Right cardiac atrium (tissue), 5 donors: ENCODE measurements at regions not wholly inside any gene's neighbourhood (a gene's known extent, or its start where the extent isn't known, plus 50 kb on each side); places are given as distances from the start of the nearest gene placed in this dataset.

Experiments
- ATAC-seq, 2 donors: fragments of 200-7000 bp; cut with Tn5 transposase; one replicate each; pipeline versions ENCODE4 v1.8.0 to v1.9.1; 2020; ENCODE audit warnings: moderate library complexity in 2 of 2, mild to moderate bottlenecking in 1 of 2
- DNase-seq, 3 donors: peaks; one replicate each; pipeline ENCODE4 v3.0.0-alpha.2; 2020
- H3K27ac ChIP-seq: one replicate; pipeline ENCODE4 v1.5.1; 2013; ENCODE audit warnings: mild to moderate bottlenecking, low read length, control low read depth, moderate library complexity
- H3K27me3 ChIP-seq: one replicate; pipeline ENCODE4 v1.6.1; 2013; ENCODE audit not compliant: control insufficient read depth, insufficient read depth
- H3K4me1 ChIP-seq: one replicate; pipeline ENCODE4 v1.6.1; 2013; ENCODE audit warnings: low read length; ENCODE audit not compliant: control insufficient read depth, insufficient read depth
- H3K4me3 ChIP-seq: one replicate; pipeline ENCODE4 v1.5.1; 2013; ENCODE audit warnings: low read length, control low read depth
- H3K9me3 ChIP-seq: one replicate; pipeline ENCODE4 v1.6.1; 2013; ENCODE audit warnings: low read length; ENCODE audit not compliant: control insufficient read depth
- WGBS: extraction: QIAGEN DNeasy Blood & Tissue Kit; methylation state at CpG from one replicate; pipeline ENCODE4 v1.1.7; 2013; 5-methylcytosine and 5-hydroxymethylcytosine counted together
- intact Hi-C, 4 donors: fragments of 100-400 bp; cut with DNase I; formaldehyde crosslinking; loops; one replicate each; pipeline versions ENCODE4 v1.11.0 to v1.14.0; 2022 to 2023
- donor health status: healthy with polysubstance abuse.
- donor health status: DM: no; HTN: yes; CAD: no.
- donor health status: DM: no; HTN: no; CAD: no.
- donor health status: DM: no; HTN: yes; CAD: no; lungs with severe emphysema.
- donor health status: DM: yes; HTN: yes; CAD: no.

GRCh38 chr1:29712801-29713200 is 476.5 kb downstream of the PTPRU start:
- Histone ChIP-seq H3K9me3 (no peaks in the 10 kb centered on the region), H3K27ac (no peak overlapping the region), H3K4me1 (no peaks in the 10 kb centered on the region), H3K27me3 (no peaks in the 10 kb centered on the region), H3K4me3 (no peak overlapping the region)
- WGBS, result 63% methylated on average over 7 of the region's 7 CpGs
- ATAC-seq, result no peak
- intact Hi-C loops, result no loop called here
- no peak for DNase-seq

GRCh38 chr1:29712284-29712651 is 475.9 kb downstream of the PTPRU start:
- intact Hi-C loops, result no loop called here
- Histone ChIP-seq H3K4me1 (no peaks in the 10 kb centered on the region), H3K4me3 (no peak overlapping the region), H3K9me3 (no peaks in the 10 kb centered on the region), H3K27me3 (no peaks in the 10 kb centered on the region), H3K27ac (no peak overlapping the region)
- WGBS, result 56% methylated on average over 4 of the region's 4 CpGs
- no peak for ATAC-seq
- no peak for DNase-seq

GRCh38 chr1:29711582-29712283 is 475.4 kb downstream of the PTPRU start:
- H3K4me1 ChIP-seq, result no peaks in the 10 kb centered on the region
- ATAC-seq, result peak in 1 of 2 donors; percentile 22
- H3K27me3 ChIP-seq, result no peaks in the 10 kb centered on the region
- no peak overlapping the region for H3K4me3 ChIP-seq
- DNase-seq, result no peak
- no peaks in the 10 kb centered on the region for H3K9me3 ChIP-seq
- intact Hi-C loops, result no loop called here
- H3K27ac ChIP-seq, result no peak overlapping the region
- 56% methylated on average over 7 of the region's 7 CpGs for WGBS

GRCh38 chr1:29709704-29710280 is 473.5 kb downstream of the PTPRU start:
- 43% methylated on average over 9 of the region's 9 CpGs for WGBS
- Histone ChIP-seq H3K4me1 (no peaks in the 10 kb centered on the region), H3K27ac (no peak overlapping the region), H3K27me3 (no peaks in the 10 kb centered on the region), H3K9me3 (no peaks in the 10 kb centered on the region), H3K4me3 (no peak overlapping the region)
- ATAC-seq (peak in 1 of 2 donors; percentile 40), DNase-seq (no peak)
- intact Hi-C loops, result no loop called here

GRCh38 chr1:29708796-29709703 is 472.7 kb downstream of the PTPRU start:
- ATAC-seq (peak in 1 of 2 donors; percentile 70), DNase-seq (no peak)
- Histone ChIP-seq H3K4me1 (no peaks in the 10 kb centered on the region), H3K9me3 (no peaks in the 10 kb centered on the region), H3K27me3 (no peaks in the 10 kb centered on the region), H3K27ac (no peak overlapping the region), H3K4me3 (no peak overlapping the region)
- intact Hi-C loops, result no loop called here
- 30% methylated on average over 13 of the region's 13 CpGs for whole genome bisulfite sequencing

GRCh38 chr1:29708381-29708780 is 472.1 kb downstream of the PTPRU start:
- Histone ChIP-seq H3K4me3 (no peak overlapping the region), H3K4me1 (no peaks in the 10 kb centered on the region), H3K27me3 (no peaks in the 10 kb centered on the region), H3K27ac (no peak overlapping the region), H3K9me3 (no peaks in the 10 kb centered on the region)
- intact Hi-C loops, result no loop called here
- ATAC-seq, result no peak
- 90% methylated on average over 1 of the region's 1 CpG for WGBS
- DNase-seq, result no peak

- WGBS, result 88% methylated on average over 9 of the region's 9 CpGs
- Histone ChIP-seq H3K27ac (no peak overlapping the region), H3K4me3 (no peak overlapping the region), H3K4me1 (no peaks in the 10 kb centered on the region), H3K27me3 (no peaks in the 10 kb centered on the region), H3K9me3 (no peaks in the 10 kb centered on the region)
- DNase-seq (no peak), ATAC-seq (no peak)
- intact Hi-C loops, result no loop called here
These were observed 471.5 kb downstream of the PTPRU start for GRCh38 chr1:29707796-29708195.

GRCh38 chr1:29706936-29707335 is 470.6 kb downstream of the PTPRU start:
- no peaks in the 10 kb centered on the region for H3K27me3 ChIP-seq
- intact Hi-C loops, result no loop called here
- no peak overlapping the region for H3K4me3 ChIP-seq
- DNase-seq, result peak; percentile 27 to 68 (median 55)
- H3K4me1 ChIP-seq, result no peaks in the 10 kb centered on the region
- H3K27ac ChIP-seq, result no peak overlapping the region
- H3K9me3 ChIP-seq, result no peaks in the 10 kb centered on the region
- ATAC-seq, result peak; percentile 46 to 50
- 2% methylated on average over 28 of the region's 28 CpGs for WGBS

GRCh38 chr1:29704430-29704829 is 468.1 kb downstream of the PTPRU start:
- WGBS, result 68% methylated on average over 2 of the region's 2 CpGs
- ATAC-seq, result no peak
- Histone ChIP-seq H3K9me3 (no peaks in the 10 kb centered on the region), H3K4me1 (no peaks in the 10 kb centered on the region), H3K27ac (no peak overlapping the region), H3K4me3 (no peak overlapping the region), H3K27me3 (no peaks in the 10 kb centered on the region)
- DNase-seq, result no peak
- intact Hi-C loops, result no loop called here

- Histone ChIP-seq H3K27ac (no peak overlapping the region), H3K4me3 (no peak overlapping the region), H3K27me3 (no peaks in the 10 kb centered on the region), H3K4me1 (no peaks in the 10 kb centered on the region), H3K9me3 (no peaks in the 10 kb centered on the region)
- 26% methylated on average over 8 of the region's 8 CpGs for WGBS
- DNase-seq (no peak), ATAC-seq (peak in 1 of 2 donors; percentile 35)
- intact Hi-C loops, result no loop called here
These were observed 467.5 kb downstream of the PTPRU start for GRCh38 chr1:29703596-29704370.
